Uterus (tissue), 2 donors: ENCODE measurements at regions not wholly inside any gene's neighbourhood (a gene's known extent, or its start where the extent isn't known, plus 50 kb on each side); places are given as distances from the start of the nearest gene placed in this dataset.

Source experiments
- POLR2A ChIP-seq, 2 donors: fragments of 450-650 bp; IDR thresholded peaks; one replicate each; pipeline ENCODE4 v1.6.1; 2016; ENCODE audit warnings: antibody characterized with exemption in 2 of 2, mild to moderate bottlenecking in 1 of 2, moderate library complexity in 1 of 2
- TF ChIP-seq, protein P1 (sequence below), 4 experiments: fragments of 200-600 bp in 2 of 4; fragments of 450-650 bp in 2 of 4; sonication (generic) in 2 of 4; IDR thresholded peaks; one replicate each; pipeline ENCODE4 v1.5.1; 2016 to 2019; ENCODE audit warnings: antibody characterized with exemption in 4 of 4, mild to moderate bottlenecking in 2 of 4, moderate library complexity in 1 of 4

DNA sequence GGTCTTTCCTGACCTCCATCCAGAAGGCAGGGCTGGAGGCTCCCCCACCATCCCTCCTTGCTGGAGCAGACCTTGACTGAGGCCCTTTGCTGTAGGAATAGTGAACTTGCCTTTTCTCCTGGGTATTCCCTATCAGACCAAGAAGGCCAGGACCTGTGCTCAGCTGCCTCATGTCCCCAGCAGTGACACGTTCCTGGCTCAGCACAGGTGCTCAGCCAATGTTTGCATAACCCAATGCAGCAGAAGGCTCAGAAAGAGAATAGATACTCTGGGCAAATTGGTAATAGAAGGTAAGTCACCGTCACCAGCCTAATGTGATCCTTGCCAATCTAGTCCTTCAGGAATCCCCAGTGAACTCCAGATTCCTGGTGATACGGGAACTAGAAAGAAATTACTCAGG, 96.4 kb downstream of the ACTL7B start:
- no peak for TF ChIP-seq POLR2A (IDR thresholded peaks at IDR 0.05)
- TF ChIP-seq, protein P1, sequence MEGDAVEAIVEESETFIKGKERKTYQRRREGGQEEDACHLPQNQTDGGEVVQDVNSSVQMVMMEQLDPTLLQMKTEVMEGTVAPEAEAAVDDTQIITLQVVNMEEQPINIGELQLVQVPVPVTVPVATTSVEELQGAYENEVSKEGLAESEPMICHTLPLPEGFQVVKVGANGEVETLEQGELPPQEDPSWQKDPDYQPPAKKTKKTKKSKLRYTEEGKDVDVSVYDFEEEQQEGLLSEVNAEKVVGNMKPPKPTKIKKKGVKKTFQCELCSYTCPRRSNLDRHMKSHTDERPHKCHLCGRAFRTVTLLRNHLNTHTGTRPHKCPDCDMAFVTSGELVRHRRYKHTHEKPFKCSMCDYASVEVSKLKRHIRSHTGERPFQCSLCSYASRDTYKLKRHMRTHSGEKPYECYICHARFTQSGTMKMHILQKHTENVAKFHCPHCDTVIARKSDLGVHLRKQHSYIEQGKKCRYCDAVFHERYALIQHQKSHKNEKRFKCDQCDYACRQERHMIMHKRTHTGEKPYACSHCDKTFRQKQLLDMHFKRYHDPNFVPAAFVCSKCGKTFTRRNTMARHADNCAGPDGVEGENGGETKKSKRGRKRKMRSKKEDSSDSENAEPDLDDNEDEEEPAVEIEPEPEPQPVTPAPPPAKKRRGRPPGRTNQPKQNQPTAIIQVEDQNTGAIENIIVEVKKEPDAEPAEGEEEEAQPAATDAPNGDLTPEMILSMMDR (IDR thresholded peaks at IDR 0.05), result no peak
